ENCODE measurements at regions not wholly inside any gene's neighbourhood (a gene's known extent, or its start where the extent isn't known, plus 50 kb on each side); places are given as distances from the start of the nearest gene placed in this dataset.

DNA sequence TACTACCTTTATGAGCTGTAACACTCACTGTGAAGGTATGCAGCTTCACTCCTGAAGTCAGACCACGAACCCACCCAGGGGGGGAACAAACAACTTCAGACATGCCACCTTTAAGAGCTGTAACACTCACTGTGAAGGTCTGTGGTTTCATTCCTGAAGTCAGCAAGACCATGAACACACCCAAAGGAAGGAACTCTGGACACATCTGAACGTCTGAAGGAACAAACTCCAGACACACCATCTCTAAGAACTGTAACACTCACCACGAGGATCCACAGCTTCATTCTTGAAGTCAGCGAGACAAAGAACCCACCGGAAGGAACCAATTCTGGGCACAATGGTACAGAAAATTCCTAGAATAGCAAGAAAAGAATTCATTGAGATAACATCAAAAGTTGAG lies 1796.5 kb upstream of the MIR17HG start:
- Histone ChIP-seq H3K79me2 (ENCODE audit: control insufficient read depth, insufficient read depth, low read length) (no peaks in the 10 kb centered on the region), H3K36me3 (ENCODE audit: control insufficient read depth, insufficient read depth, low read length) (no peaks in the 10 kb centered on the region), H3K9ac (ENCODE audit: insufficient read depth in 1 of 2, low read depth in 2 of 2, low read length in 2 of 2) (no peak overlapping the region), H3K27ac (ENCODE audit: extremely low read depth, low read depth, low read length) (no peak overlapping the region), H4K20me1 (replicated peaks; ENCODE audit: control insufficient read depth, insufficient read depth, low read length) (no peaks in the 10 kb centered on the region), H3K4me2 (ENCODE audit: insufficient read depth, low read length) (no peak overlapping the region), H3K4me1 (replicated peaks in 1 of 2; ENCODE audit: control insufficient read depth in 2 of 2, insufficient read depth in 2 of 2, low read length in 2 of 2) (no peaks in the 10 kb centered on the region), H3K27me3 (ENCODE audit: control insufficient read depth in 2 of 2, insufficient read depth in 2 of 2, low read length in 2 of 2) (no peaks in the 10 kb centered on the region), H3K4me3 (no peak overlapping the region), H2AFZ (ENCODE audit: low read depth, low read length) (no peak overlapping the region), H3K9me3 (replicated peaks; ENCODE audit: control insufficient read depth, insufficient read depth, low read depth, low read length) (no peaks in the 10 kb centered on the region), H3K9me1 (ENCODE audit: control insufficient read depth, insufficient read depth, low read length) (no peaks in the 10 kb centered on the region)
- FAIRE-seq (no peak), DNase-seq (ENCODE audit: extremely low read depth in 1 of 4, low spot score in 3 of 4) (no peak), ATAC-seq (no peak)
- ChIA-PET POLR2A (no interaction called here), CTCF (ENCODE audit: low intra/inter-chr PET ratio) (no interaction called here)
- no TSS peak for BruUV-seq (replicated peaks)
- TF ChIP-seq CSDE1 (IDR thresholded peaks at IDR 0.05) (no peak), NELFE (IDR thresholded peaks at IDR 0.05; ENCODE audit: insufficient read depth, insufficient read length) (no peak), ZNF586 (CRISPR knock-in tag; conservative IDR thresholded peaks at IDR 0.05) (no peak), DNMT1 (IDR thresholded peaks at IDR 0.05) (no peak)
- intact Hi-C loops (cut with micrococcal nuclease), result no loop called here
- WGBS (ENCODE audit: insufficient coverage, low coverage, missing lambda C conversion rate), result 0% methylated on average over 4 of the region's 5 CpGs
- in situ Hi-C loops (cut with MboI), result no loop called here

DNA sequence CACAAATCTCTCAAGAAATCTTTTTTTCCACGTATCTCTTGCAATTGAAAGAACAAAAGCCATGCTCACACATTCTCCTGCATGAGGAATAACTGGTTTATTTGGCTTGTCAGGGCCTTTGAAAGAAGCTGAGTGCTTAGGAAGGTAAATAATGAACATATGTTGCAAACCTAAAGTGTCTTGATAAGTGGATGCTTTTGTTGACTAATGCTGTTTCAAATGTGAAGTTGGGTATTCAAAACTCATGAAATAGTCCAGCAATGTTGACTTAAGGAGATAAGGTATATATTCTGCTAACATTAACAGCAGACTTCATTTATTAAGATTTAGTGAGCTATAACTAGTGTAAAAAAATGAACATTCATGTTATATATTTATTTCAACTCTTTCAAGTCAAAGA lies 1792.7 kb upstream of the MIR17HG start:
- POLR2A ChIA-PET, result no interaction called here
- H3K4me1 ChIP-seq (replicated peaks in 1 of 2; ENCODE audit: control insufficient read depth in 2 of 2, insufficient read depth in 2 of 2, low read length in 2 of 2), result no peaks in the 10 kb centered on the region
- no peak for TF ChIP-seq ZFP1 (CRISPR knock-in tag; IDR thresholded peaks at IDR 0.05)
- TF ChIP-seq NFIX (CRISPR knock-in tag; IDR thresholded peaks at IDR 0.05; ENCODE audit: low read depth), result no peak
- TF ChIP-seq ZFX (CRISPR knock-in tag; IDR thresholded peaks at IDR 0.05), result no peak
- TF ChIP-seq, protein P1, sequence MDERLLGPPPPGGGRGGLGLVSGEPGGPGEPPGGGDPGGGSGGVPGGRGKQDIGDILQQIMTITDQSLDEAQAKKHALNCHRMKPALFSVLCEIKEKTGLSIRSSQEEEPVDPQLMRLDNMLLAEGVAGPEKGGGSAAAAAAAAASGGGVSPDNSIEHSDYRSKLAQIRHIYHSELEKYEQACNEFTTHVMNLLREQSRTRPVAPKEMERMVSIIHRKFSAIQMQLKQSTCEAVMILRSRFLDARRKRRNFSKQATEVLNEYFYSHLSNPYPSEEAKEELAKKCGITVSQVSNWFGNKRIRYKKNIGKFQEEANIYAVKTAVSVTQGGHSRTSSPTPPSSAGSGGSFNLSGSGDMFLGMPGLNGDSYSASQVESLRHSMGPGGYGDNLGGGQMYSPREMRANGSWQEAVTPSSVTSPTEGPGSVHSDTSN (CRISPR knock-in tag; IDR thresholded peaks at IDR 0.05; ENCODE audit: low read depth), result no peak
- TF ChIP-seq, protein P1 (tag; conservative IDR thresholded peaks at IDR 0.05; ENCODE audit: low read depth), result no peak
- no peak for TF ChIP-seq ZKSCAN8 (CRISPR knock-in tag; IDR thresholded peaks at IDR 0.05)
- TF ChIP-seq, protein P2, sequence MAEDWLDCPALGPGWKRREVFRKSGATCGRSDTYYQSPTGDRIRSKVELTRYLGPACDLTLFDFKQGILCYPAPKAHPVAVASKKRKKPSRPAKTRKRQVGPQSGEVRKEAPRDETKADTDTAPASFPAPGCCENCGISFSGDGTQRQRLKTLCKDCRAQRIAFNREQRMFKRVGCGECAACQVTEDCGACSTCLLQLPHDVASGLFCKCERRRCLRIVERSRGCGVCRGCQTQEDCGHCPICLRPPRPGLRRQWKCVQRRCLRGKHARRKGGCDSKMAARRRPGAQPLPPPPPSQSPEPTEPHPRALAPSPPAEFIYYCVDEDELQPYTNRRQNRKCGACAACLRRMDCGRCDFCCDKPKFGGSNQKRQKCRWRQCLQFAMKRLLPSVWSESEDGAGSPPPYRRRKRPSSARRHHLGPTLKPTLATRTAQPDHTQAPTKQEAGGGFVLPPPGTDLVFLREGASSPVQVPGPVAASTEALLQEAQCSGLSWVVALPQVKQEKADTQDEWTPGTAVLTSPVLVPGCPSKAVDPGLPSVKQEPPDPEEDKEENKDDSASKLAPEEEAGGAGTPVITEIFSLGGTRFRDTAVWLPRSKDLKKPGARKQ (CRISPR knock-in tag; IDR thresholded peaks at IDR 0.05), result no peak
- no peak for TF ChIP-seq SAP30 (IDR thresholded peaks at IDR 0.05; ENCODE audit: borderline replicate concordance, insufficient read depth, low read depth, low read length, poor library complexity, severe bottlenecking)
- TF ChIP-seq ZNF263 (CRISPR knock-in tag; IDR thresholded peaks at IDR 0.05; ENCODE audit: borderline replicate concordance), result no peak

More for the DNA sequence above, 1792.7 kb upstream of the MIR17HG start:
- Histone ChIP-seq H3K4me2 (ENCODE audit: insufficient read depth, low read length) (no peak overlapping the region), H2AFZ (ENCODE audit: low read depth, low read length) (no peak overlapping the region), H3K9ac (ENCODE audit: insufficient read depth in 1 of 2, low read depth in 2 of 2, low read length in 2 of 2) (no peak overlapping the region), H3K27me3 (ENCODE audit: control insufficient read depth in 2 of 2, insufficient read depth in 2 of 2, low read length in 2 of 2) (no peaks in the 10 kb centered on the region), H3K27ac (ENCODE audit: extremely low read depth, low read depth, low read length) (no peak overlapping the region), H3K36me3 (ENCODE audit: control insufficient read depth, insufficient read depth, low read length) (no peaks in the 10 kb centered on the region), H3K9me3 (replicated peaks; ENCODE audit: control insufficient read depth, insufficient read depth, low read depth, low read length) (no peaks in the 10 kb centered on the region), H3K9me1 (ENCODE audit: control insufficient read depth, insufficient read depth, low read length) (no peaks in the 10 kb centered on the region), H4K20me1 (replicated peaks; ENCODE audit: control insufficient read depth, insufficient read depth, low read length) (no peaks in the 10 kb centered on the region), H3K4me3 (no peak overlapping the region), H3K79me2 (ENCODE audit: control insufficient read depth, insufficient read depth, low read length) (no peaks in the 10 kb centered on the region)
- in situ Hi-C loops (cut with MboI) (no loop called here), intact Hi-C loops (cut with micrococcal nuclease) (no loop called here)
- DNase-seq (ENCODE audit: extremely low read depth in 1 of 4, low spot score in 3 of 4) (no peak), ATAC-seq (no peak), FAIRE-seq (no peak)
- WGBS (ENCODE audit: insufficient coverage, low coverage, missing lambda C conversion rate), result 0% methylated on average over 1 of the region's 1 CpG
- CTCF ChIA-PET (ENCODE audit: low intra/inter-chr PET ratio), result no interaction called here
- no TSS peak for BruUV-seq (replicated peaks)

Measured in K562 (cell line).